Erythroblast (primary cell): ENCODE measurements at regions not wholly inside any gene's neighbourhood (a gene's known extent, or its start where the extent isn't known, plus 50 kb on each side); places are given as distances from the start of the nearest gene placed in this dataset.

Source experiments
- DNase-seq, 2 experiments: peaks; one replicate each; lab custom pipeline; 2025; lab: John Stamatoyannopoulos, UW
- GATA1 ChIP-seq: IDR thresholded peaks from 2 replicates; pipeline ENCODE4 v1.6.1; 2011; ENCODE audit warnings: low read depth, mild to moderate bottlenecking, control low read depth, low read length, moderate library complexity
- POLR2A ChIP-seq: IDR thresholded peaks from 2 replicates; pipeline ENCODE4 v1.6.1; 2011; ENCODE audit warnings: mild to moderate bottlenecking, low read length

DNA sequence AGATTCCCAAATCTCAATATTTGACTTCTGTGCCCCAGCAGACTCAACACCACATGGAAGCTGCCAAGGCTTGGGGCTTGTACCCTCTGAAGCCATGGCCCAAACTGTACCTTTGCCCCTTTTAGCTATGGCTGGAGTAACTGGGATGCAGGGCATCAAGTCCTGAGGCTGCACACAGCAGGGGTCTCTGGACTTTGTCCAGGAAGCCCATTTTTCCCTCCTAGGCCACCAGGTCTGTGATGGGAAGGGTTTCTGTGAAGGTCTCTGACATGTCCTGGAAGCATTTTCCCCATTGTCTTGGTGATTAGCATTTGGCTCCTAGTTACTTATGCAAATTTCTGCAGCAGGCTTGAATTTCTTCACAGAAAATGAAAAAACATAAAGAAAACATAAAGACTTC is 762.3 kb downstream of the GALC start:
- no peak for DNase-seq
- no peak for TF ChIP-seq POLR2A
- TF ChIP-seq GATA1 = no peak

DNA sequence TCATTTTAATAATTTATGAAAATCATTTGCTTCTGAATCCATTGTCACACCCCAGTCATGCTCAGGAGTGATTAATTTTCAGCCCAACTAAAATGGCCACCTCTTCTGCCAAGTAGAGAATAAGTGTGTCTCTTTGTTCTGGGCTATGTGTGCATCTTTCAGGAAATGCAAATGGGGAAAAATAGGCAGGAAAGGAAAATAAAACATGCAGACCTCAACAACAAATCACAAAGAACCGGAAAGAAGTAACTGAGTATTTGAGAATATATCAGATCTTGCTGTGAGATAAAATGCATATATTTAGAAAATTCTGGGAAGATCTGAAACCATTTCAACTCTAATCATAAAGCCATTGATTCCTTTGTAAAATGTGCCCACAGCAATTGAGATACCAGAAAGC is 763.9 kb downstream of the GALC start:
- TF ChIP-seq POLR2A (no peak), GATA1 (no peak)
- no peak for DNase-seq

DNA sequence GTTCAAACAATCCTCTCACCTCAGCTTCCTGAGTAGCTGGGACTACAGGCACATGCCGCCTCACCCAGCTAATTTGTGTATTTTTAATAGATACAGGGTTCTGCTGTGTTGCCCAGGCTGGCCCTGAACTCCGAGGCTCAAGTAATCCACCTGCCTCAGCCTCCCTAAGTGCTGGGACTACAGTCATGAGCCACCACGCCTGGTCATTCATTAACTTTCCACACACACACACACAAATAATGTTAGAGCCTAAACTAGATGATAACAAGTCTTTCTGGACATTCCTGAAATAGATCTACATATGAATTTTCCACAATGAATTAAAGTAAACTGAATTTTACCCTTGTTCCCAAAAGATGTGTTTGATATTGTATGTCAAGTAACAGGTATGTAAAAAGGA is 776.0 kb downstream of the GALC start:
- no peak for DNase-seq
- TF ChIP-seq GATA1 (no peak), POLR2A (no peak)

DNA sequence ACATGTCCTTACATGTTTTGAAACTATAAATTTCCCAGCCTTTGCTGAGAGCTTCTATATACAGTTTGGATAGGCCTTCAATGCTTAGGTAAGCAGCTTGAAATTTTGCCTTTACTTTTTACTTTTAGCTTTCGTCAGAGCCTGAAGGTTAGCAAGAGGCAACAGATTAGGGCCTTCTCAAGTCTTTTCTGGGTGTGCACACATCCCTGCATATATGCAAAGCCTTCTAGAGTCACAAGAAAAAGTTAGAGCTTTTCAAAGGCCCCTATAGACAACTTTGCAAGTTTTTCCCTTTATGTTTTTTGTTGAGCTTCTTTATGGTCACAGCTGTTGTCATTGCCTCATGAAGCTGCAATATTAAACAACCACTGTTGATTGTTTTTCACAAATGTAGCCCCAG is 778.4 kb downstream of the GALC start:
- DNase-seq = no peak

DNA sequence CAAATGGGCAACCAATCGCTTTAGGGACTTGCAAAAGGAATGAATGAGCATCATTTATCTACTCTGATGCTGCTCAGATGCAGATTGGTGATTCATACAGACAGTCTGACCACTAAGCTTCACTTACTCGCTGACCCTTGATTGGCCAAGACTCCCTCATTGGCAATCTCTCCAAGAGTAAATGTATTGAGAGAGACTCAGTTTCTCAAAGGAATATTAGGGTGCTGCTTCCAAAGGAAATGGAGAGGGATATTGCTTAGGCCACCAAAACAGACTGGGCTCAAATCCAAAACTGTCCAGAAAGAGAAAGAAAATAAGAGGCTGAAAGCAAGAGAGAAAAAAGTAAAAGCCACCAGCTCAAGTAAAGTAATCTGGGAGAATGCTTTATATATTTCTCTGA is 785.2 kb downstream of the GALC start:
- no peak for DNase-seq
- no peak for TF ChIP-seq GATA1
- no peak for TF ChIP-seq POLR2A

More for the DNA sequence above, 778.4 kb downstream of the GALC start:
- TF ChIP-seq GATA1 (no peak), POLR2A (no peak)

DNA sequence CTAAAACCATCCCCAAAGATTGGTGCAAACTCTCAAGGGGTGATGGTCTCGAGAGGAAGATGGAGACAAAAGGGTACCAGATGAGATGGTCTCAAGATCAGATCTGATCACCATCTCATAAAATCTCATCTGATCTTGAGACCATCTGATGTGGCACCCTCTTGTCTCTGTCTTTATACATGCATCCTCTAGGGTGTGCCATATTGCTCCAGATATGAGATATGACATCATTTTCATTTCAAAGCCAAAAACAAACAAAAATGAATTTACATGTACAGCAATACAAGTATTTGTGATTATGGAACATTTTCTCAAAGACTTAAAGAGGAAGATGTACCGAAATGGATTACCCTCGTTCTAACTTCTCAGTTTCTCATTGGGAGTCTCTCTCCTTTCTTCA is 787.2 kb downstream of the GALC start:
- no peak for DNase-seq
- TF ChIP-seq GATA1 = no peak
- TF ChIP-seq POLR2A = no peak

DNA sequence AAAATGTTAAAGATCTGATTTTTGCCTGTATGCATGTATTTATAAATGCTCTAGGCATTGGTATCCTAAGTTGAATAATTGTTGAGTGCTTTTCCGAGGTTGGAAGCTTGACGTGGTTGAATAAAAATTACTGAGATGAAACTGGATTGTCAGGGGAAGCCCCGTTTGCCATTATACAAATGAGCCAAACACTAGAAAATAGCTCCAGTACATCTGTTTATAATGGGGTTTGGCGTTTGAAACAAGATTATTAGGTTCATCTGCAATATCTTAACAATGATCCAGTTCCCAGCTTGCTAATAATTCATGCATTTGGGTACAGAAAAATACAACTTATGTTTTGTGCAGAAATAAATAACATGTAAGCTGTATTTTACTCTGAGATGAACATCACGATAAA is 789.6 kb downstream of the GALC start:
- TF ChIP-seq GATA1 (no peak), POLR2A (no peak)
- no peak for DNase-seq

DNA sequence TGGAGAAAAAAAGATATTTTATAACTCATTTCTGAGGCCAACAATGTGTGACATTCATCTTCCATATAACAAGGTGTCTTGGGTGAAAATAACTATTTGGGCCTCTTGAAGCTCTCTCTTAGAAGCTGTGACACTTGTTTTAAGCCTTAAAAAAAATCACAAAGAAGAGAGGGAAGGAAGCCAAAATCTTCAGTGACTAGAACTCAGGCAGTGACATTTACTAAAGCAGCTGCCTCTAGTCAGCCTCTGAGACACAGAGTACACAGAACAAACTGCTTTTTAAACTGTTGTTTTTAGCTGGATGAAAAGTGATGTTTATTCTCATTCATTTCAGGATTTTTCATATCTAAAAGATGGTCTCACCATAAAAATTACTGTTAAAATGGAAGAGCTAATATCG is 793.6 kb downstream of the GALC start:
- TF ChIP-seq POLR2A = no peak
- TF ChIP-seq GATA1 = no peak
- DNase-seq = no peak

DNA sequence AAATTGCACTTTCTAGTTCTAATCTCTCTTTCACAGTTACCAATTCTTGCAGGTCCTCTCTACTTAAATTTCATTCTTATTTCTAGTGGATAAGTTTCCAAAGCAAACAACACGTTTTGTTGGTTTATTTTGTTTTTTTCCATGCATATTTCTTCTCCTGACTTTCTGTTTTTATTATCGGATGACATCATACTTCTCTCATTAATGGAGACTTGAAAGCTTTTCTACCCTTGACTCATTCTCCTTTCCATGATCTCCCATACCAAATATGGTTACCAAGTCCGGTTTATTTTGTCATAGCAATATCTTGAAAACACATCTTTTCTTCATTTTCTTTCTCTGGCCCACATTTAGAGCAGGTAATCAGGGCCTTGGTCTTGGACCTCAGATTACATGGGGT is 796.5 kb downstream of the GALC start:
- DNase-seq = no peak
- TF ChIP-seq POLR2A (no peak), GATA1 (no peak)

DNA sequence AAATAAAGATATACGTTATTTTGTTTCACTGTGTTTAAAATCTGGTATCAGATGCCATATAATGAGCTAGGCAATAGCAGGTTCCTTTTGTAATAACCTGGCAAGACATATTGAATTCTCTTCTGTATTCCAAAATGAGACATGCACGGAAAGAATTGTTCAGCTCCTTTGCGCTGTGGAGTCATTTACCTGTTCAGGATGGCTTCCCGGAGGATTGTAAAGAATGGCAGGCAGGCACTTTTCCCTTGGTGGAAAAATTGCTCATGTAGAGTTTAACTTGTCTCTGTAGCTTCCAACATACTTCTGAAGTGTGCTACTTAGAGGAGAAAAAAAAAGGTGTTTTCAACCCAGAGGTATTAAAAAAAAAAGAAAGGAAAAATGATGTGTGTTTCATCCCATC is 805.2 kb downstream of the GALC start:
- no peak for TF ChIP-seq POLR2A
- no peak for DNase-seq

DNA sequence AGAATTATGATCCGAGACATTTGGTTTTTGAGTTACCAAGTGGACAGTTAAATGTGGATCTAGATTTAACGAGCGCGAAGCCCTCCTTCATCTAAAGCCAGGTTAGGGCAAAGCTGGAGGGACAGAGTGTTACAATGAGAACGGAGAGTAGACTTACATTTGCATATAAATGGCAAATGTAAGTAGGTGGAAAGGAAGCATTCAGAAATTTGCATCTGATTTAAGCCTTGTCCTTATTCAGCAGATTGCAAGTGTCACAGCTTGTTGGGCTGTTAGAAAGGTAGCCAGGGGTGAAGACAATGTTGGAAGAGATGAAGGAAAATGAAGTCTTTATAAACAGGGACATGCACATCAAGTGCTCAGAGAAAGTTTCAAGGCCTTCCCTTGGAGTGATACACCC is 806.2 kb downstream of the GALC start:
- TF ChIP-seq POLR2A = no peak
- no peak for TF ChIP-seq GATA1

DNA sequence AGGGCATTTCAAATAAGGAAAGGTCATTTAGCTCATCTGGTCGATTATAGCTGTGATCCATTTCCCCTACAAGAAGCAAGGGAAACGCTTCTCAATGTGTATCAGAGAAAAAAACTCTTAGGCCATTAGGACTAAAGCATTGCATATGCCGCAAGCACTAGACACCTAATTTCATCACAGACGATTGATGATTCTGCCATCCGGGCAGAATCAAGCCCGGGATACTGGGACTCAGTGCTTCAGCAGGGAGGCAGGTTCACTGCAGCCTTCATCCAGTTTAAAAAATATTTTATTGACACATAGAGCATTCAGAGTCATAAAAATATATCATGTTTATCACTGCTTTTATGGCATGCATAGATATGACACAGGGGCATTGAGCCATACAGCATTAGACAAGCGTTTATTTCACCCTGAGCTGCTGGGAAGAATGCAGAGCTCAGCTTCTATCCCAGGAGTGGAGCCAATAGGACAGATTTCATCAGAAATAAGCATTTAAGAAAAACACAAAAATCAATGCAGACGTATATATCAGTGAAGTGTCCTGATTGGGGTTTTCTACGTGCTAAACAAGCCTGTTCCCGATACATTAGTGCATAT is 806.9 kb downstream of the GALC start:
- TF ChIP-seq GATA1 = no peak
- no peak for TF ChIP-seq POLR2A
- no peak for DNase-seq

More for the DNA sequence above, 806.2 kb downstream of the GALC start:
- DNase-seq = no peak

DNA sequence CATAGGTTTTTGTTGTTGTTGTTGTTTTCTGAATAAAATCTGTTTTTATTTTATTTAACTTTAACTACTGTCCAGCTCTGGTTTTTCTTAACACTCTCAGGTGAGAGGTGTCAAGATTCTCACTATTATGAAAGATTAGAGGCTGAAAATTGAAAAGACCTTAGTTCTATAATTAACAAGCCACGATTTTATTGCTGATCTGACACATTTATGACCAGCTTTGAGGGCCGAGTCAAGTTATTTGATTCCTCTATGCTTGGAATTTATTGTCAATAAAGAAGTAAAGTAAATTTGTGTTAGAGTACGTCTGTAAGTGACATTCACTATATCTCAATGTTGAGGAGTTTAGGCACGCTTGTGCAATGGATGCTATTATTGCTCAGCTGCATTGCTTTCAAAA is 808.8 kb downstream of the GALC start:
- TF ChIP-seq POLR2A (no peak), GATA1 (no peak)
- DNase-seq = no peak

DNA sequence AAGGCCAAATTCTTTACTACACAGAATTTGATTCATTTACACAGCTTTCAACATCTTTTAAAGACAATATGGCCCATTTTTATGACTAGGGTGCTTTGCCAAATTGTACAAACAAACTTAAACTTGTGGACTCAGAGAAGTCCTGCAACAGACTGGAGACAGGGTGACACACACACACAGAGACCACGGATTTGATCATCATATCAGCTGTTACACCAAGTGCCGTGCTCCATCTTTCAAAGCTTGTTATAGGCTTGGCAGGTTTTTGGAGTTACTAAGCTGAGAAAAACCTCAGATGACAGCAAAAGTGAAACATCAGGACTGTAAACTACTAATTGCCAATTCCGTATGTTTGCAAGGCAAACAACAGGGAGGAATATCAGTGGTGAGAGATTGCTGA is 811.7 kb downstream of the GALC start:
- TF ChIP-seq POLR2A = no peak
- no peak for TF ChIP-seq GATA1
- no peak for DNase-seq

DNA sequence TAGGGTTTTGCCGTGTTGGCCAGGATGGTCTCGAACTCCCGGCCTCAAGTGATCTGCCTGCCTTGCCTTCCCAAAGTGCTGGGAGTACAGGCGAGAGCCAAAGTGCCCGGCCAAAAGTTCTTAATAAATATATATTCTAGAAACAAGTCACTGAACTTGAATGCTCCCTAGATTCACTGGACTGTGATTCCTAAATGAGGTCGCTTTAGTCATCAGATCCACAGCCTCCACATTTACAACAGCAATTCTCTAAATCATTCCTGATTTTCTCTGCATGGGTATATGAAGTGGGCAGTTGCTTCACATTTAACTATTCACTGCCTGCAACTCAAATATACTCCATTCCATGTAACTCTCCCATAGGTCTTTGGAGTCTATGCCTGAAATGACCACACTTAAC is 813.0 kb downstream of the GALC start:
- DNase-seq = no peak
- TF ChIP-seq POLR2A (no peak), GATA1 (no peak)
